ENCODE measurements at regions not wholly inside any gene's neighbourhood (a gene's known extent, or its start where the extent isn't known, plus 50 kb on each side); places are given as distances from the start of the nearest gene placed in this dataset.

DNA sequence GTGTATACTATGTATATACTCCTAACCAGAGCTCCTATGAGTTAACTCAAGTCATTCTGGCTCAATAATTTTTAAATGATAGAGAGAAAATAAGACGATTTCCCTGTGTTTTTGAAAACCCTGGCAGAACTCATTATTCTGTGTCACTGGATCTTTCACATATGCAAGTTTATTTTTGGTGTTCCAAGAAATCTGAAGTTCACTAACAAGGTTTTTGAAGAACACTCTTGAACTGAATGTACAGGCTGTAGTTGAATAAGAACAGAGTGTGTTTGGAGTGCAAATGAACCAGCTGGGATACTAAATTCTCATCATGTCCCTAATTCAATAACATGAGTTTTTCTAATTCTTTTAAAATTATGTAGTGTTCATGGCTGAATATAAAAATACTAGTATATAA, 466.9 kb upstream of the SUCLG2 start:
- TF ChIP-seq POLR2A (IDR thresholded peaks at IDR 0.05; ENCODE audit: low read length) = no peak
- no peak for TF ChIP-seq SREBF2 (IDR thresholded peaks at IDR 0.05)
- TF ChIP-seq CTCF (IDR thresholded peaks at IDR 0.05) = no peak
- no peak for TF ChIP-seq HMGXB4 (CRISPR knock-in tag; IDR thresholded peaks at IDR 0.05; ENCODE audit: borderline replicate concordance)
- no peak for TF ChIP-seq EP300 (IDR thresholded peaks at IDR 0.05)
- TF ChIP-seq MAX (IDR thresholded peaks at IDR 0.05) = no peak
- TF ChIP-seq JUN (IDR thresholded peaks at IDR 0.05) = no peak
- no peak for TF ChIP-seq RFX5 (IDR thresholded peaks at IDR 0.05)
- no peak for TF ChIP-seq CBX2 (IDR thresholded peaks at IDR 0.05; ENCODE audit: borderline replicate concordance, low read depth)
- no peak for TF ChIP-seq MYC (IDR thresholded peaks at IDR 0.05; ENCODE audit: borderline replicate concordance, low read length)
- no peak for TF ChIP-seq PBX3 (IDR thresholded peaks at IDR 0.05)

Data from A549 (cell line).